SK-N-SH treated with all-trans-retinoic acid at 6 μM for 48 hours (cell line): ENCODE measurements at regions not wholly inside any gene's neighbourhood (a gene's known extent, or its start where the extent isn't known, plus 50 kb on each side); places are given as distances from the start of the nearest gene placed in this dataset.

Experiments used
- ARNTL ChIP-seq: fragments of 450-650 bp; formaldehyde crosslinking; IDR thresholded peaks from 2 replicates; pipeline ENCODE4 v1.5.0; 2020; ENCODE audit warnings: low read depth, mild to moderate bottlenecking, moderate library complexity, borderline replicate concordance
- RARB ChIP-seq: fragments of 250-450 bp; sonication (Bioruptor Pico); IDR thresholded peaks from 2 replicates; pipeline ENCODE4 v1.8.0; 2021; ENCODE audit warnings: mild to moderate bottlenecking, moderate library complexity
- TOX ChIP-seq: fragments of 250-450 bp; sonication (Bioruptor Pico); IDR thresholded peaks from 2 replicates; pipeline ENCODE4 v1.8.0; 2021; ENCODE audit warnings: mild to moderate bottlenecking, moderate library complexity, borderline replicate concordance
- TF ChIP-seq, protein P1 (sequence below): fragments of 250-450 bp; sonication (Bioruptor Pico); IDR thresholded peaks from 2 replicates; pipeline ENCODE4 v1.5.1; 2021; ENCODE audit warnings: mild to moderate bottlenecking, moderate library complexity
- TF ChIP-seq, protein P2 (sequence below): fragments of 250-450 bp; sonication (Bioruptor Pico); IDR thresholded peaks from 2 replicates; pipeline ENCODE4 v1.8.0; 2020; ENCODE audit warnings: mild to moderate bottlenecking, moderate library complexity, borderline replicate concordance

DNA sequence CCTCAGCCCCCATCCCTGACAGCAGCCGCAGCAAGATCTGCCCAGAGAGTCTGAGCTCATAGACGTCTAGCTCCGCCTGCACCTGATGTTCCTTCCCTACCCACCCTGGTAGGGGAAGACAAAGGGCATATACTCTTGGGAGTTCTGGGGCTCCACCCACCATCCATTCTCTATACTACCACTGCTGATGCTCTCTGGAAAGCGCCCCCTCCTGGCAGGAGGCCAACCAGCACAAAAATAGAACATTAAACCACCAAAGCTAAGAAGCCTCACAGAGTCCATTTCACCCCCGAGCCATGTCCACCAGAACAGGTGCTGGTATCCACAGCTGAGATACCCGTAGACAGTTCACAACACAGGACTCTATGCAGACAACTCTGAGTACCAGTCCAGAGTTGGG, 662.6 kb upstream of the FAM98A start:
- no peak for TF ChIP-seq TOX
- TF ChIP-seq ARNTL (CRISPR knock-in tag) = no peak
- TF ChIP-seq, protein P1, sequence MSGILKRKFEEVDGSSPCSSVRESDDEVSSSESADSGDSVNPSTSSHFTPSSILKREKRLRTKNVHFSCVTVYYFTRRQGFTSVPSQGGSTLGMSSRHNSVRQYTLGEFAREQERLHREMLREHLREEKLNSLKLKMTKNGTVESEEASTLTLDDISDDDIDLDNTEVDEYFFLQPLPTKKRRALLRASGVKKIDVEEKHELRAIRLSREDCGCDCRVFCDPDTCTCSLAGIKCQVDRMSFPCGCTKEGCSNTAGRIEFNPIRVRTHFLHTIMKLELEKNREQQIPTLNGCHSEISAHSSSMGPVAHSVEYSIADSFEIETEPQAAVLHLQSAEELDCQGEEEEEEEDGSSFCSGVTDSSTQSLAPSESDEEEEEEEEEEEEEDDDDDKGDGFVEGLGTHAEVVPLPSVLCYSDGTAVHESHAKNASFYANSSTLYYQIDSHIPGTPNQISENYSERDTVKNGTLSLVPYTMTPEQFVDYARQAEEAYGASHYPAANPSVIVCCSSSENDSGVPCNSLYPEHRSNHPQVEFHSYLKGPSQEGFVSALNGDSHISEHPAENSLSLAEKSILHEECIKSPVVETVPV (CRISPR knock-in tag) = no peak
- no peak for TF ChIP-seq RARB (CRISPR knock-in tag)
- TF ChIP-seq, protein P2, sequence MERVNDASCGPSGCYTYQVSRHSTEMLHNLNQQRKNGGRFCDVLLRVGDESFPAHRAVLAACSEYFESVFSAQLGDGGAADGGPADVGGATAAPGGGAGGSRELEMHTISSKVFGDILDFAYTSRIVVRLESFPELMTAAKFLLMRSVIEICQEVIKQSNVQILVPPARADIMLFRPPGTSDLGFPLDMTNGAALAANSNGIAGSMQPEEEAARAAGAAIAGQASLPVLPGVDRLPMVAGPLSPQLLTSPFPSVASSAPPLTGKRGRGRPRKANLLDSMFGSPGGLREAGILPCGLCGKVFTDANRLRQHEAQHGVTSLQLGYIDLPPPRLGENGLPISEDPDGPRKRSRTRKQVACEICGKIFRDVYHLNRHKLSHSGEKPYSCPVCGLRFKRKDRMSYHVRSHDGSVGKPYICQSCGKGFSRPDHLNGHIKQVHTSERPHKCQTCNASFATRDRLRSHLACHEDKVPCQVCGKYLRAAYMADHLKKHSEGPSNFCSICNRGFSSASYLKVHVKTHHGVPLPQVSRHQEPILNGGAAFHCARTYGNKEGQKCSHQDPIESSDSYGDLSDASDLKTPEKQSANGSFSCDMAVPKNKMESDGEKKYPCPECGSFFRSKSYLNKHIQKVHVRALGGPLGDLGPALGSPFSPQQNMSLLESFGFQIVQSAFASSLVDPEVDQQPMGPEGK (CRISPR knock-in tag) = no peak
